Ovary (tissue), 3 donors: ENCODE measurements at regions not wholly inside any gene's neighbourhood (a gene's known extent, or its start where the extent isn't known, plus 50 kb on each side); places are given as distances from the start of the nearest gene placed in this dataset.

Source experiments
- CTCF ChIP-seq, 3 donors: fragments of 450-650 bp in 2 of 3; fragments of 200-600 bp in 1 of 3; IDR thresholded peaks; one replicate each; pipeline versions ENCODE4 v1.5.1 to v1.8.0; 2016 to 2022; ENCODE audit warnings: antibody characterized with exemption in 3 of 3, mild to moderate bottlenecking in 1 of 3
- POLR2A ChIP-seq: fragments of 450-650 bp; IDR thresholded peaks from one replicate; pipeline ENCODE4 v1.6.1; 2017; ENCODE audit warnings: antibody characterized with exemption, mild to moderate bottlenecking, moderate library complexity
- donor health status: DM: no; HTN: no; CAD: no.

GRCh38 chr3:117919621-117920020, 1115.0 kb downstream of the IGSF11 start:
- no peak for TF ChIP-seq CTCF (IDR thresholded peaks at IDR 0.05)
- TF ChIP-seq POLR2A, result no peak
